ENCODE measurements at regions not wholly inside any gene's neighbourhood (a gene's known extent, or its start where the extent isn't known, plus 50 kb on each side); places are given as distances from the start of the nearest gene placed in this dataset.
A peak's percentile ranks its signal among the peaks of the same experiment; 100 is the strongest.
"Not testable (repeated sequence)": the region's sequence is repeated elsewhere in the genome, so short reads cannot be mapped to it uniquely, and the experiment has no call there.

- Histone ChIP-seq H3K27ac (no peak overlapping the region), H3K9me3 (ENCODE audit: low read depth) (no peaks in the 10 kb centered on the region), H3K4me3 (no peak overlapping the region), H3K27me3 (no peaks in the 10 kb centered on the region), H3K36me3 (no peaks in the 10 kb centered on the region), H3K4me1 (ENCODE audit: low read depth) (no peaks in the 10 kb centered on the region)
- no peak for DNase-seq (ENCODE audit: low read depth in 1 of 2, low spot score in 1 of 2)
- TF ChIP-seq CTCF (IDR thresholded peaks at IDR 0.05; ENCODE audit: low read depth, low read length), result no peak
These were observed 278.4 kb upstream of the STXBP5 start for GRCh38 chr6:146925846-146926245.

- H3K9me3 ChIP-seq (ENCODE audit: low read depth), result no peaks in the 10 kb centered on the region
- TF ChIP-seq CTCF (IDR thresholded peaks at IDR 0.05; ENCODE audit: low read depth, low read length), result no peak
- no peaks in the 10 kb centered on the region for H3K27me3 ChIP-seq
- H3K4me3 ChIP-seq, result no peak overlapping the region
- H3K27ac ChIP-seq, result no peak overlapping the region
- H3K36me3 ChIP-seq, result no peaks in the 10 kb centered on the region
- no peak for DNase-seq (ENCODE audit: low read depth in 1 of 2, low spot score in 1 of 2)
- no peaks in the 10 kb centered on the region for H3K4me1 ChIP-seq (ENCODE audit: low read depth)
These were observed 275.7 kb upstream of the STXBP5 start for GRCh38 chr6:146928503-146928902.

GRCh38 chr6:146931214-146931613 lies 273.0 kb upstream of the STXBP5 start:
- H3K9me3 ChIP-seq (ENCODE audit: low read depth), result no peaks in the 10 kb centered on the region
- H3K27me3 ChIP-seq, result no peaks in the 10 kb centered on the region
- no peak for TF ChIP-seq CTCF (IDR thresholded peaks at IDR 0.05; ENCODE audit: low read depth, low read length)
- H3K27ac ChIP-seq, result no peak overlapping the region
- no peaks in the 10 kb centered on the region for H3K36me3 ChIP-seq
- no peaks in the 10 kb centered on the region for H3K4me1 ChIP-seq (ENCODE audit: low read depth)
- H3K4me3 ChIP-seq, result no peak overlapping the region
- no peak for DNase-seq (ENCODE audit: low read depth in 1 of 2, low spot score in 1 of 2)

- H3K4me3 ChIP-seq, result no peak overlapping the region
- H3K36me3 ChIP-seq, result no peaks in the 10 kb centered on the region
- no peak for DNase-seq (ENCODE audit: low read depth in 1 of 2, low spot score in 1 of 2)
- H3K9me3 ChIP-seq (ENCODE audit: low read depth), result no peaks in the 10 kb centered on the region
- H3K4me1 ChIP-seq (ENCODE audit: low read depth), result no peaks in the 10 kb centered on the region
- H3K27ac ChIP-seq, result no peak overlapping the region
- no peaks in the 10 kb centered on the region for H3K27me3 ChIP-seq
- TF ChIP-seq CTCF (IDR thresholded peaks at IDR 0.05; ENCODE audit: low read depth, low read length), result no peak
These were observed 266.9 kb upstream of the STXBP5 start for GRCh38 chr6:146937316-146937715.

GRCh38 chr6:146938266-146938665 lies 266.0 kb upstream of the STXBP5 start:
- no peak for TF ChIP-seq CTCF (IDR thresholded peaks at IDR 0.05; ENCODE audit: low read depth, low read length)
- H3K27ac ChIP-seq, result no peak overlapping the region

GRCh38 chr6:146939456-146939855 lies 264.8 kb upstream of the STXBP5 start:
- H3K9me3 ChIP-seq (ENCODE audit: low read depth); H3K27ac ChIP-seq; H3K4me1 ChIP-seq (ENCODE audit: low read depth); H3K27me3 ChIP-seq; H3K4me3 ChIP-seq; H3K36me3 ChIP-seq: not testable (repeated sequence)
- peak in 1 of 2 donors; percentile 63 for DNase-seq (ENCODE audit: low read depth in 1 of 2, low spot score in 1 of 2)

More at GRCh38 chr6:146938266-146938665, 266.0 kb upstream of the STXBP5 start:
- Histone ChIP-seq H3K4me3 (no peak overlapping the region), H3K36me3 (no peaks in the 10 kb centered on the region), H3K27me3 (no peaks in the 10 kb centered on the region), H3K9me3 (ENCODE audit: low read depth) (no peaks in the 10 kb centered on the region), H3K4me1 (ENCODE audit: low read depth) (no peaks in the 10 kb centered on the region)
- peak in 1 of 2 donors; percentile 44 for DNase-seq (ENCODE audit: low read depth in 1 of 2, low spot score in 1 of 2)

Data from cardiac muscle cell (in vitro differentiated cells and primary cell).